ENCODE measurements at regions not wholly inside any gene's neighbourhood (a gene's known extent, or its start where the extent isn't known, plus 50 kb on each side); places are given as distances from the start of the nearest gene placed in this dataset.
A peak's percentile ranks its signal among the peaks of the same experiment; 100 is the strongest.

DNA sequence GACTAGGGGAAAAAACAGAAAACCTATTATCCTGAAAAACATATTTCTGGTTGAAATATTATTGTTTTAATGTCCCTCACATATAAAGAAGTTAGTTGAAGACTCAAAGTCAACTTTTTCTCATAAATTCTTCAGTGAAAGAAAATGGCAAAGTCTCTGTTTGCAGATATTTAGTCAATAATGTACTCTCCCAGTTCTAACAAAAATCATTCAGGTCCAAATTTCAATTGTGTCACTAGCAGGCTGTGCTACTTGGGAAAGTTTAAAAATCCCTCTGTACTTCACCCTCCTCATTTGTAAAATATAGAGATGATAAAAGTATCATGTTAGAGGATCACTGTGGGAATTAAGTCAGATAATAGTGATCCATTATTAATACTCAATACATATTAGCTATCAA lies 496.5 kb downstream of the FSCB start:
- intact Hi-C loops (cut with micrococcal nuclease) = no loop called here
- H4K20me1 ChIP-seq (ENCODE audit: low read length) = no peaks in the 10 kb centered on the region
- H3K27me3 ChIP-seq (ENCODE audit: low read length) = no peaks in the 10 kb centered on the region
- no peak overlapping the region for H3K4me2 ChIP-seq (ENCODE audit: low read length)
- TF ChIP-seq CTCF (conservative IDR thresholded peaks at IDR 0.05; ENCODE audit: low read depth, low read length) (no peak), EZH2 (IDR thresholded peaks at IDR 0.05; ENCODE audit: low read length, unreplicated experiment) (no peak), EZH2phosphoT487 (IDR thresholded peaks at IDR 0.05; ENCODE audit: borderline replicate concordance, low read length) (no peak)
- ChIA-PET CTCF (no interaction called here), POLR2A (ENCODE audit: unreplicated experiment) (no interaction called here)
- ATAC-seq (no peak), DNase-seq (no peak)
- H3F3A ChIP-seq (ENCODE audit: low read length, unreplicated experiment) = no peaks in the 10 kb centered on the region
- BruUV-seq (replicated peaks) = no TSS peak
- no peaks in the 10 kb centered on the region for H3K36me3 ChIP-seq (ENCODE audit: low read depth, low read length)
- no peak overlapping the region for H2AFZ ChIP-seq (ENCODE audit: low read length)
- H3K79me2 ChIP-seq (ENCODE audit: low read length) = no peaks in the 10 kb centered on the region
- no peak overlapping the region for H3K9ac ChIP-seq (ENCODE audit: low read length)
- H3K4me1 ChIP-seq (ENCODE audit: insufficient read depth, low read length) = no peaks in the 10 kb centered on the region
- no peaks in the 10 kb centered on the region for H3K9me3 ChIP-seq (ENCODE audit: low read length)
- no peaks in the 10 kb centered on the region for H3K9me2 ChIP-seq (replicated peaks; ENCODE audit: low read length)
- H3K4me3 ChIP-seq (ENCODE audit: low read length) = no peak overlapping the region
- H3K27ac ChIP-seq (ENCODE audit: low read length) = no peak overlapping the region

GRCh38 chr14:44010071-44010470 lies 497.0 kb downstream of the FSCB start:
- H3K9me2 ChIP-seq (replicated peaks; ENCODE audit: low read length) = no peaks in the 10 kb centered on the region
- no peak overlapping the region for H3K27ac ChIP-seq (ENCODE audit: low read length)
- H3K79me2 ChIP-seq (ENCODE audit: low read length) = no peaks in the 10 kb centered on the region
- H3K9ac ChIP-seq (ENCODE audit: low read length) = no peak overlapping the region
- H3F3A ChIP-seq (ENCODE audit: low read length, unreplicated experiment) = no peaks in the 10 kb centered on the region
- no peak for DNase-seq
- peak; percentile 51 for ATAC-seq
- ChIA-PET POLR2A (ENCODE audit: unreplicated experiment) (no interaction called here), CTCF (no interaction called here)
- H2AFZ ChIP-seq (ENCODE audit: low read length) = no peak overlapping the region
- H3K36me3 ChIP-seq (ENCODE audit: low read depth, low read length) = no peaks in the 10 kb centered on the region
- H4K20me1 ChIP-seq (ENCODE audit: low read length) = no peaks in the 10 kb centered on the region
- no peak for TF ChIP-seq EZH2phosphoT487 (IDR thresholded peaks at IDR 0.05; ENCODE audit: borderline replicate concordance, low read length)
- no peaks in the 10 kb centered on the region for H3K27me3 ChIP-seq (ENCODE audit: low read length)
- H3K4me3 ChIP-seq (ENCODE audit: low read length) = no peak overlapping the region
- no peaks in the 10 kb centered on the region for H3K9me3 ChIP-seq (ENCODE audit: low read length)
- no TSS peak for BruUV-seq (replicated peaks)
- H3K4me2 ChIP-seq (ENCODE audit: low read length) = no peak overlapping the region
- no peaks in the 10 kb centered on the region for H3K4me1 ChIP-seq (ENCODE audit: insufficient read depth, low read length)
- intact Hi-C loops (cut with micrococcal nuclease) = no loop called here

DNA sequence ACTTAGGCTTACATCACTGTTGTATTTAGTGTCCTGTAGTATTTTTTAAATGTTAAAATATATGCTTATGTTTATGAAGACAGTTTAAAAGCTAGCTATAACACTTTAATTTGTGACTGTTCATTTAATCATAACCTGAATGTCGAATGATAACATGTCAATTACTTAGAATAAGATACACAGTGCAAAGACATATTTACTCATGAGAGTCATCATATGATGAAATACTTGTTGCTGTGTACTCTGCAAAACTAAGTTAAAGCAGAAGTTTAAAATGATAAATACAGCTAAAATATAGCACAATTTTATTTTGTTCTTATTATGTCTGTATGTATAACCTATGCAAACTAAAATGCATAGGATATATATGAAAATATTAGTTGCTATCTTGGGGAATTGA lies 497.4 kb downstream of the FSCB start:
- no peak for TF ChIP-seq CTCF (conservative IDR thresholded peaks at IDR 0.05; ENCODE audit: low read depth, low read length)
- no peak for TF ChIP-seq EZH2phosphoT487 (IDR thresholded peaks at IDR 0.05; ENCODE audit: borderline replicate concordance, low read length)
- TF ChIP-seq EZH2 (IDR thresholded peaks at IDR 0.05; ENCODE audit: low read length, unreplicated experiment) = no peak
- H3K79me2 ChIP-seq (ENCODE audit: low read length) = no peaks in the 10 kb centered on the region
- intact Hi-C loops (cut with micrococcal nuclease) = no loop called here
- no peaks in the 10 kb centered on the region for H3K27me3 ChIP-seq (ENCODE audit: low read length)
- no peaks in the 10 kb centered on the region for H3F3A ChIP-seq (ENCODE audit: low read length, unreplicated experiment)
- H2AFZ ChIP-seq (ENCODE audit: low read length) = no peak overlapping the region
- CTCF ChIA-PET = no interaction called here
- POLR2A ChIA-PET (ENCODE audit: unreplicated experiment) = no interaction called here
- ATAC-seq (peak; percentile 33; the same call in 1 of the 2 replicates), DNase-seq (no peak)
- no peak overlapping the region for H3K9ac ChIP-seq (ENCODE audit: low read length)
- no peak overlapping the region for H3K27ac ChIP-seq (ENCODE audit: low read length)
- H3K36me3 ChIP-seq (ENCODE audit: low read depth, low read length) = no peaks in the 10 kb centered on the region
- H3K9me3 ChIP-seq (ENCODE audit: low read length) = no peaks in the 10 kb centered on the region
- H4K20me1 ChIP-seq (ENCODE audit: low read length) = no peaks in the 10 kb centered on the region
- H3K4me2 ChIP-seq (ENCODE audit: low read length) = no peak overlapping the region
- H3K4me3 ChIP-seq (ENCODE audit: low read length) = no peak overlapping the region
- no peaks in the 10 kb centered on the region for H3K9me2 ChIP-seq (replicated peaks; ENCODE audit: low read length)
- no TSS peak for BruUV-seq (replicated peaks)
- no peaks in the 10 kb centered on the region for H3K4me1 ChIP-seq (ENCODE audit: insufficient read depth, low read length)

All from PC-3 (cell line).